ENCODE measurements at regions not wholly inside any gene's neighbourhood (a gene's known extent, or its start where the extent isn't known, plus 50 kb on each side); places are given as distances from the start of the nearest gene placed in this dataset.

- Histone ChIP-seq H3K4me3 (ENCODE audit: low read length) (no peak overlapping the region), H3K36me3 (ENCODE audit: control insufficient read depth, insufficient read depth, low read length) (no peaks in the 10 kb centered on the region), H3K4me1 (ENCODE audit: control insufficient read depth, insufficient read depth, low read length) (no peaks in the 10 kb centered on the region), H3K9ac (ENCODE audit: extremely low read depth, low read length, poor library complexity, severe bottlenecking) (no peak overlapping the region), H3K27ac (ENCODE audit: low read depth, low read length) (no peak overlapping the region), H3K27me3 (ENCODE audit: control insufficient read depth, insufficient read depth, low read length, poor library complexity, severe bottlenecking) (no peaks in the 10 kb centered on the region), H3K9me3 (ENCODE audit: control insufficient read depth, low read length) (no peaks in the 10 kb centered on the region)
- Mint-ChIP-seq H3K27me3 (ENCODE audit: insufficient read depth) (peaks cover 2% of the 10 kb centered on the region), H3K36me3 (ENCODE audit: low read depth) (no peaks in the 10 kb centered on the region), H3K9me3 (no peaks in the 10 kb centered on the region), H3K4me3 (no peak overlapping the region), H3K27ac (no peak overlapping the region), H3K4me1 (peaks cover 8% of the 10 kb centered on the region)
- TF ChIP-seq, protein P1, sequence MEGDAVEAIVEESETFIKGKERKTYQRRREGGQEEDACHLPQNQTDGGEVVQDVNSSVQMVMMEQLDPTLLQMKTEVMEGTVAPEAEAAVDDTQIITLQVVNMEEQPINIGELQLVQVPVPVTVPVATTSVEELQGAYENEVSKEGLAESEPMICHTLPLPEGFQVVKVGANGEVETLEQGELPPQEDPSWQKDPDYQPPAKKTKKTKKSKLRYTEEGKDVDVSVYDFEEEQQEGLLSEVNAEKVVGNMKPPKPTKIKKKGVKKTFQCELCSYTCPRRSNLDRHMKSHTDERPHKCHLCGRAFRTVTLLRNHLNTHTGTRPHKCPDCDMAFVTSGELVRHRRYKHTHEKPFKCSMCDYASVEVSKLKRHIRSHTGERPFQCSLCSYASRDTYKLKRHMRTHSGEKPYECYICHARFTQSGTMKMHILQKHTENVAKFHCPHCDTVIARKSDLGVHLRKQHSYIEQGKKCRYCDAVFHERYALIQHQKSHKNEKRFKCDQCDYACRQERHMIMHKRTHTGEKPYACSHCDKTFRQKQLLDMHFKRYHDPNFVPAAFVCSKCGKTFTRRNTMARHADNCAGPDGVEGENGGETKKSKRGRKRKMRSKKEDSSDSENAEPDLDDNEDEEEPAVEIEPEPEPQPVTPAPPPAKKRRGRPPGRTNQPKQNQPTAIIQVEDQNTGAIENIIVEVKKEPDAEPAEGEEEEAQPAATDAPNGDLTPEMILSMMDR (conservative IDR thresholded peaks at IDR 0.05), result no peak
- no peak for DNase-seq
- 95 to 100% methylated on average over 1 of the region's 1 CpG for WGBS, 2 experiments (ENCODE audit: insufficient coverage in 1 of 2, insufficient read length in 1 of 2)
Observed at GRCh38 chr12:89231686-89232085, 120.6 kb downstream of the DUSP6 start.

DNA sequence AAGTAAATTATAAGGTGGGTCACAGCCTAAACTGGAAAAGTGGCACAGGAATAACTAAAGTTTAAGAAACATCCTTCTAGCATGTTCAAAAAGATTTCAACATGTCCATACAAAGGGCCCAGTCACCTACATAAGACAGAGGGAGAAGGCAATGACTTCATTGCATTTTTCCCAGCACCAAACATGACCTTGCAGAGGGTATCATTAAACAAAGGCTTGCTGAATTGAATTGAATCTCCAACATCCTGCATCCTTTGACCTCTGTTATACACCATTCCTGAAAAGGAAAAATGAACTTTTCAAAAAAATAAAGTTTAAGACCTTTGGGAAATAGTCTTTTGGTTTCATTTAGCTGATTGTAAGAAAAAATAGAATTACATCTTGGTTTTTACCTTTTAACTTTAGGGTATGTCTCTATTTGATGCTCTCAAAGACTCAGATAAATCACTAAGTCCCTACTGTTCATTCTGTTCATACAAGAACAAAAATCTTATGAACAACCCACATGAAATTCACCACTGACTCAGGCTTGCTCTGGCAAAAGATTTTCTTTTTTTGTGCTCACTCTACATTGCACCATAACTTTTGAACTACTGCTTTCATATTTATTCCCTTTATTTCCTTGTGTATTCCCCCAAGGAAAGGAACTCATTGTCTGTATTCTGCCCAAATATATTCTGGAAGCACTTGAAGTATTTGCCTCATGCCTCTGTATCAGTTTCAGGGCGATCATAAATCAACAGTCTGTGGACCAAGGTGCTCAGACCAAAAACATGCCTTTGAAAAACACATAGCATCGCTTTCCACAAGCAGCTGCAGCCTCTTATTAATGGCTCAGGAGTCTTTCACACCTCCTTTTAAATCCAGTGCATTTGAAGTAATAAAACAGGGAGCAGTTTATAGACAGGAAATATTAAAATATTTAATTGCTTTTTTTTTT lies 121.7 kb downstream of the DUSP6 start:
- Mint-ChIP-seq H3K9me3 (no peaks in the 10 kb centered on the region), H3K27ac (no peak overlapping the region), H3K27me3 (ENCODE audit: insufficient read depth) (peaks cover 2% of the 10 kb centered on the region), H3K4me3 (no peak overlapping the region), H3K4me1 (peaks cover 11% of the 10 kb centered on the region), H3K36me3 (ENCODE audit: low read depth) (no peaks in the 10 kb centered on the region)
- H3K27me3 ChIP-seq (ENCODE audit: control insufficient read depth, insufficient read depth, low read length, poor library complexity, severe bottlenecking), result no peaks in the 10 kb centered on the region
- no peak for DNase-seq
- H3K4me3 ChIP-seq (ENCODE audit: low read length), result no peak overlapping the region
- H3K9me3 ChIP-seq (ENCODE audit: control insufficient read depth, low read length), result no peaks in the 10 kb centered on the region
- no peaks in the 10 kb centered on the region for H3K4me1 ChIP-seq (ENCODE audit: control insufficient read depth, insufficient read depth, low read length)
- H3K36me3 ChIP-seq (ENCODE audit: control insufficient read depth, insufficient read depth, low read length), result no peaks in the 10 kb centered on the region
- WGBS, 2 experiments (ENCODE audit: insufficient coverage in 1 of 2, insufficient read length in 1 of 2), result 91 to 100% methylated on average over 1 to 2 of the region's 2 CpGs
- no peak overlapping the region for H3K27ac ChIP-seq (ENCODE audit: low read depth, low read length)
- TF ChIP-seq, protein P1 (conservative IDR thresholded peaks at IDR 0.05), result no peak
- no peak overlapping the region for H3K9ac ChIP-seq (ENCODE audit: extremely low read depth, low read length, poor library complexity, severe bottlenecking)

- H3K27ac Mint-ChIP-seq, result no peak overlapping the region
- H3K4me3 Mint-ChIP-seq, result no peak overlapping the region
- H3K9me3 ChIP-seq (ENCODE audit: control insufficient read depth, low read length), result no peaks in the 10 kb centered on the region
- H3K27me3 ChIP-seq (ENCODE audit: control insufficient read depth, insufficient read depth, low read length, poor library complexity, severe bottlenecking), result no peaks in the 10 kb centered on the region
- no peaks in the 10 kb centered on the region for H3K9me3 Mint-ChIP-seq
- no peaks in the 10 kb centered on the region for H3K36me3 ChIP-seq (ENCODE audit: control insufficient read depth, insufficient read depth, low read length)
- H3K36me3 Mint-ChIP-seq (ENCODE audit: low read depth), result no peaks in the 10 kb centered on the region
- no peak overlapping the region for H3K9ac ChIP-seq (ENCODE audit: extremely low read depth, low read length, poor library complexity, severe bottlenecking)
- no peak overlapping the region for H3K27ac ChIP-seq (ENCODE audit: low read depth, low read length)
- H3K4me3 ChIP-seq (ENCODE audit: low read length), result no peak overlapping the region
- no peak for DNase-seq
- TF ChIP-seq, protein P1 (conservative IDR thresholded peaks at IDR 0.05), result no peak
- H3K27me3 Mint-ChIP-seq (ENCODE audit: insufficient read depth), result no peaks in the 10 kb centered on the region
- H3K4me1 ChIP-seq (ENCODE audit: control insufficient read depth, insufficient read depth, low read length), result no peaks in the 10 kb centered on the region
- 91% methylated on average over 3 of the region's 3 CpGs; no CpG with 5 or more reads in 1 of the 2 experiments for WGBS, 2 experiments (ENCODE audit: insufficient coverage in 1 of 2, insufficient read length in 1 of 2)
- H3K4me1 Mint-ChIP-seq, result peaks cover 5% of the 10 kb centered on the region
Observed at GRCh38 chr12:89228491-89228890, 123.8 kb downstream of the DUSP6 start.
